ENCODE measurements at regions not wholly inside any gene's neighbourhood (a gene's known extent, or its start where the extent isn't known, plus 50 kb on each side); places are given as distances from the start of the nearest gene placed in this dataset.
"Not testable (repeated sequence)": the region's sequence is repeated elsewhere in the genome, so short reads cannot be mapped to it uniquely, and the experiment has no call there.

DNA sequence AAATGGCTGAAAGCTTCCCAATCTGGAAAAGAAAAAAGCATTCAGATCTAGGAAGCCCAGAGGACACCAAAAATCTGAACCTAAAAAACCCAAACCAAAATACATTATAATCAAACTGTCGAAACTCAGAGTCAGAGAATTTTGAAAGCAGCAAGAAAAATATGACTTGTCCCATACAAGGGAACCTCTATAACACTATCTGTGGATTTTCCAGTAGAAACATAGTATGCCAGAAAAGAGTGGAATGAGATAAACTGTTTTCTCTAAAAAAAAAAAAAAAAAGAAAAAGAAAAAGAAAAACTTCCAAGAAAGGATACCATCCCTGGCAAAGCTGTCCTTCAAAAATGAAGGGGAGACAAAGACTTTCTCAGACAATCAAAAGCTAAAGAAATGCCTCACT is 179.0 kb downstream of the POM121L12 start:
- DNase-seq (ENCODE audit: extremely low spot score), result no peak
- ChIA-PET POLR2A (no interaction called here), CTCF (no interaction called here)
- TF ChIP-seq, protein P1, sequence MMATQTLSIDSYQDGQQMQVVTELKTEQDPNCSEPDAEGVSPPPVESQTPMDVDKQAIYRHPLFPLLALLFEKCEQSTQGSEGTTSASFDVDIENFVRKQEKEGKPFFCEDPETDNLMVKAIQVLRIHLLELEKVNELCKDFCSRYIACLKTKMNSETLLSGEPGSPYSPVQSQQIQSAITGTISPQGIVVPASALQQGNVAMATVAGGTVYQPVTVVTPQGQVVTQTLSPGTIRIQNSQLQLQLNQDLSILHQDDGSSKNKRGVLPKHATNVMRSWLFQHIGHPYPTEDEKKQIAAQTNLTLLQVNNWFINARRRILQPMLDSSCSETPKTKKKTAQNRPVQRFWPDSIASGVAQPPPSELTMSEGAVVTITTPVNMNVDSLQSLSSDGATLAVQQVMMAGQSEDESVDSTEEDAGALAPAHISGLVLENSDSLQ (IDR thresholded peaks at IDR 0.05), result no peak
- no peak for TF ChIP-seq SP1 (IDR thresholded peaks at IDR 0.05)
- no peak for TF ChIP-seq FOXA1 (IDR thresholded peaks at IDR 0.05)
- TF ChIP-seq L3MBTL2 (conservative IDR thresholded peaks at IDR 0.05), result no peak
- TF ChIP-seq ARNT (IDR thresholded peaks at IDR 0.05), result no peak
- no peak for TF ChIP-seq NFRKB (IDR thresholded peaks at IDR 0.05)
- TF ChIP-seq FOXM1 (IDR thresholded peaks at IDR 0.05; ENCODE audit: borderline replicate concordance), result no peak
- TF ChIP-seq FOXK2 (IDR thresholded peaks at IDR 0.05), result no peak
- no peak for TF ChIP-seq LEF1 (IDR thresholded peaks at IDR 0.05; ENCODE audit: borderline replicate concordance)
- TF ChIP-seq TARDBP (IDR thresholded peaks at IDR 0.05), result no peak
- TF ChIP-seq CTBP1 (IDR thresholded peaks at IDR 0.05; ENCODE audit: borderline replicate concordance), result no peak
- no peak for TF ChIP-seq BHLHE40 (IDR thresholded peaks at IDR 0.05; ENCODE audit: borderline replicate concordance)
- TF ChIP-seq HDGF (IDR thresholded peaks at IDR 0.05; ENCODE audit: borderline replicate concordance), result no peak
- no peak for TF ChIP-seq ELF4 (IDR thresholded peaks at IDR 0.05)
- TF ChIP-seq SUZ12 (IDR thresholded peaks at IDR 0.05), result no peak

DNA sequence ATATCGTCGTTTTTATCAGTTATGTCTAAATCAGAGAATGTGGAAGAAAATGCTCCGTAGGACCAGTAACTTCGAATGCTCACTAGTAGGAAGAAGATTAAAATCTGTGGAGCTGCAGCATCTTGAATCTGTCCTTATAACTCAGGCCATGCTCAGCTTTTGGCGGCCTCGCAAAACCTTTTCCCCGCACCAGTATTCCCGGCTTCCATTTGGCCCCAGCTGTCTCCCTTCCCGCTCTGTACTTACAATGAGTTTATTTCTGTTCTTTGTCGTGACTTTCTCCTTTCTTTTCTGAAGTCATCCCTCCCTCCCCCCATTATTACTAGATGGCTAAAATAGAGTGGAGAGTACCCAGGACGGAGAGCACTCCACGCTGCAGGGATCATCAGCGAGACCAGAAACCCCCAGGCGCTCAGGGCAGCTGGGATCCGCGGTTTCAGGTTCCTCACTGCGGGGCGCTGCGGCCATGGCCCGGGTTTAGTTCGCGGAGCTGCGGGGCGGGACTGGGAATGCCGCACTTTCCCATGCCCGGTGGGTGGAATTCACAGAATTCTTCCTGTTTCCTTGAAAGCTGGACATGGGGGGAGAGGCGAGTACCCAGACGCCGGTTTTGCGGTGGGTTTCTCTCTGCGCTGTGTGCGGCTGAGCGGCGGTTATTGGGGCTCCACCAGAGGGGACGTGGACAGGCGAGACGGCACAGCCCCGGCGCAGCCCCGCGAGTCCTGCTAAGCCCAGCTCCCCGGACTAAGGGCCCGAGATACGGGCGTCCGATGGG is 183.5 kb downstream of the POM121L12 start:
- CTCF ChIA-PET, result no interaction called here
- POLR2A ChIA-PET, result no interaction called here
- TF ChIP-seq, protein P1 (IDR thresholded peaks at IDR 0.05), result no peak
- TF ChIP-seq FOXK2 (IDR thresholded peaks at IDR 0.05) (no peak), TARDBP (IDR thresholded peaks at IDR 0.05) (no peak)
- DNase-seq (ENCODE audit: extremely low spot score), result peak; percentile 4

DNA sequence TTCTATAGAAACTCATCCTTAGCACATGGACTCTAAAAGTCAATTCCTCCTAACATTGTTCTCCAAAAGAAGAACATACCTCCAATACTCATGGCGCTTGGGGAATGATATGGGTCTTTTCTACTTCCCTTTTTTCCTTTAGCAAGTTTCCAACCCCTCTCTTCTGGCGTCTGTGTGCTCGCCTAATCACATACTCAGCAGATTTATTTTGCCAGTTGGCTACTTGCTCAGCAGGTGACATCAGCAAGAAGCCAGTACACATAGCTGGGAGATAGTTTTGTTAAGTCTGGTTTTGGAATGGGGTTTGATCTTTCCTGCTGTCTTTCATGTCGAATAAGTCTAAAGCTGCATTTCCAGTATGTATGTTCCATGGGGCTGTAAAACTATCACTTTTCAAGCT is 193.8 kb downstream of the POM121L12 start:
- TF ChIP-seq TARDBP (IDR thresholded peaks at IDR 0.05) (no peak), CTBP1 (IDR thresholded peaks at IDR 0.05; ENCODE audit: borderline replicate concordance) (no peak), ARNT (IDR thresholded peaks at IDR 0.05) (no peak), BHLHE40 (IDR thresholded peaks at IDR 0.05; ENCODE audit: borderline replicate concordance) (no peak), NFRKB (IDR thresholded peaks at IDR 0.05) (no peak), L3MBTL2 (conservative IDR thresholded peaks at IDR 0.05) (no peak)
- TF ChIP-seq, protein P1 (IDR thresholded peaks at IDR 0.05), result no peak
- ChIA-PET POLR2A (no interaction called here), CTCF (no interaction called here)
- DNase-seq (ENCODE audit: extremely low spot score), result no peak

DNA sequence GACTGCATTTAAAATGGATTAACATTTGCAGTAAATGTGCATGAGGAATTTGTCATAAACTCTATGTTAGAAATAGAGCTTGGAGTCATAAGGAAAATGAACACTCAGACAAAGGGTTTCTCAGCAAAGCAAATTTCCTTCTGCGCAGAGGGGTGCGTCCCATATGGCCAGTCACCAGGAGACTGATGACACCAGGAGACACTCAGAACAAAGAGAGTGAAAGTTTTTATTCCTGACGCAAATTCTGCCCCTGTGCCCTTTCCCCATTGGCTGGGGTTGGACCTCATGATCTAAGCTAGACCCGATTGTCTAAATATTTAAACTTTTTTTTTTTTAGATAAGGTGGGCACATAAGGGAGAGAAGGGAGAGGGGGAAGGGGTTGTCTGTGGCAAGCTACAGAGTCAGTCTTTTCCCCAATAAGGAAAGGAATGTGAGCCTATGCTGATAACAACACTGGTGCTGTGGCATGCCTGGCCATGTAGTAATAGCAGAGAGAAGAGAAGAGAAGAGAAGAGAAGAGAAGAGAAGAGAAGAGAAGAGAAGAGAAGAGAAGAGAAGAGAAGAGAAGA is 202.0 kb downstream of the POM121L12 start:
- TF ChIP-seq HDGF (IDR thresholded peaks at IDR 0.05; ENCODE audit: borderline replicate concordance), result no peak
- TF ChIP-seq SP1 (IDR thresholded peaks at IDR 0.05), result no peak
- no peak for TF ChIP-seq TARDBP (IDR thresholded peaks at IDR 0.05)
- TF ChIP-seq ZNF384 (IDR thresholded peaks at IDR 0.05), result no peak
- TF ChIP-seq NFRKB (IDR thresholded peaks at IDR 0.05), result no peak
- no peak for TF ChIP-seq SUZ12 (IDR thresholded peaks at IDR 0.05)
- ChIA-PET POLR2A (no interaction called here), CTCF (no interaction called here)
- no peak for DNase-seq (ENCODE audit: extremely low spot score)

DNA sequence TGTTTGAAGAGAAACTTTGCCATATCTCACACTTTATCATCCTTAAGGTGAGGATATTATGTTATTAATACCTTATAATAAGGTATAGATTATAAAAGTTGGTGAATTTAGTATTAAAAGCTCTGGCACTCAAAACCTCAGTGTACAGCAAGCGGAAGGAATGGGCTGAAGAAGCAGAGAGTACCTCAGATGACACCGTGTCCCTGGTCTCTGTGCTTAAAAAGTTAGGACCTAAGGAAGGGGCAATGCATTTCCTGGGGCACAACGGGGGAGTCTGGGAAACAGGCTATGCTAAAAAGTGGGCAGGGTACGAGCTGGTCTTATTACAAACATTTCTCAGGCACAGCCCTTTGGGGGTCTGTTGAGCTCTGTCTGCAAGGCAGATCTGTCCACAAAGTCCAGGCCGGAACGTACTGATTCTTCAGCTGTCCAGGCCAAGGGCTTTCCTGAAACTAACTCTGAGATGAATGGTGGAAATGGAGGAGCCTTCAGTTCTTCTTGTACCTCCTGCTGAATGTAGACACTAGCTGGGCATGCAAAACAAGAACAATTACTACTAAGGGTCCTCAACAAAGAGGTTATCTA is 202.7 kb downstream of the POM121L12 start:
- no peak for DNase-seq (ENCODE audit: extremely low spot score)
- ChIA-PET CTCF (no interaction called here), POLR2A (no interaction called here)
- TF ChIP-seq LEF1 (IDR thresholded peaks at IDR 0.05; ENCODE audit: borderline replicate concordance), result no peak
- TF ChIP-seq ELF4 (IDR thresholded peaks at IDR 0.05), result no peak
- TF ChIP-seq ZNF384 (IDR thresholded peaks at IDR 0.05), result no peak
- TF ChIP-seq, protein P1 (IDR thresholded peaks at IDR 0.05), result no peak
- TF ChIP-seq CTBP1 (IDR thresholded peaks at IDR 0.05; ENCODE audit: borderline replicate concordance), result no peak
- TF ChIP-seq SUZ12 (IDR thresholded peaks at IDR 0.05), result no peak

DNA sequence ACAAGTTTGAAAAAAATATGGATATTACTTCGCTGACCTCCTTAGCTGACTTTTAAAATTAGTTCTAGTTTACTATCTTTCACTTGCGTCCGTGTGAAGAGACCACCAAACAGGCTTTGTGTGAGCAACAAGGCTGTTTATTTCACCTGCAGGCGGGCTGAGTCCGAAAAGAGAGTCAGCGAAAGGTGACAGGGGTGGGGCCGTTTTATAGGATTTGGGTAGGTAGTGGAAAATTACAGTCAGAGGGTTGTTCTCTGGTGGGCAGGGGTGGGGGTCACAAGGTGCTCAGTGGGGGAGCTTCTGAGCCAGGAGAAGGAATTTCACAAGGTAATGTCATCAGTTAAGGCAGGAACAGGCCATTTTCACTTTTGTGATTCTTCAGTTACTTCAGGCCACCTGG is 203.7 kb downstream of the POM121L12 start:
- POLR2A ChIA-PET; DNase-seq (ENCODE audit: extremely low spot score); CTCF ChIA-PET: not testable (repeated sequence)
